ENCODE measurements at regions not wholly inside any gene's neighbourhood (a gene's known extent, or its start where the extent isn't known, plus 50 kb on each side); places are given as distances from the start of the nearest gene placed in this dataset.

GRCh38 chr11:19659529-19659928 lies 53.1 kb upstream of the NAV2 start (continued):
- TF ChIP-seq ZNF639 (CRISPR knock-in tag; conservative IDR thresholded peaks at IDR 0.05 in 1 of 2, IDR thresholded peaks at IDR 0.05 in 1 of 2) = no peak

- in situ Hi-C loops (cut with MboI) = no loop called here
- Histone ChIP-seq H3K27ac (ENCODE audit: extremely low read depth, low read depth, low read length) (no peak overlapping the region), H3K4me1 (replicated peaks in 1 of 2; ENCODE audit: control insufficient read depth in 2 of 2, insufficient read depth in 2 of 2, low read length in 2 of 2) (peaks cover 0 to 6% of the 10 kb centered on the region in 2 experiments; a peak in 2 of 5 replicates), H3K4me2 (ENCODE audit: insufficient read depth, low read length) (no peak overlapping the region), H3K79me2 (ENCODE audit: control insufficient read depth, insufficient read depth, low read length) (no peaks in the 10 kb centered on the region), H3K9me1 (ENCODE audit: control insufficient read depth, insufficient read depth, low read length) (no peaks in the 10 kb centered on the region), H4K20me1 (replicated peaks; ENCODE audit: control insufficient read depth, insufficient read depth, low read length) (no peaks in the 10 kb centered on the region), H2AFZ (ENCODE audit: low read depth, low read length) (no peak overlapping the region), H3K4me3 (no peak overlapping the region), H3K27me3 (ENCODE audit: control insufficient read depth in 2 of 2, insufficient read depth in 2 of 2, low read length in 2 of 2) (no peaks in the 10 kb centered on the region), H3K9ac (ENCODE audit: insufficient read depth in 1 of 2, low read depth in 2 of 2, low read length in 2 of 2) (no peak overlapping the region), H3K36me3 (ENCODE audit: control insufficient read depth, insufficient read depth, low read length) (no peaks in the 10 kb centered on the region), H3K9me3 (replicated peaks; ENCODE audit: control insufficient read depth, insufficient read depth, low read depth, low read length) (no peaks in the 10 kb centered on the region)
- FAIRE-seq = no peak
- WGBS (ENCODE audit: insufficient coverage, low coverage, missing lambda C conversion rate) = 0% methylated on average over 2 of the region's 2 CpGs
- TF ChIP-seq RBM25 (IDR thresholded peaks at IDR 0.05; ENCODE audit: low read depth, low read length, severe bottlenecking) = peak; percentile 0
- TF ChIP-seq BCL6 (CRISPR knock-in tag; IDR thresholded peaks at IDR 0.05) = no peak
- no peak for TF ChIP-seq ZNF324 (CRISPR knock-in tag; IDR thresholded peaks at IDR 0.05)
- intact Hi-C loops (cut with micrococcal nuclease) = no loop called here
- no peak for DNase-seq (ENCODE audit: extremely low read depth in 1 of 4, low spot score in 3 of 4)
- ChIA-PET CTCF (ENCODE audit: low intra/inter-chr PET ratio) (no interaction called here), POLR2A (interaction anchor here (0.9 kb wide), 1 partner anchor 8 kb away, joined by 3 read pairs; no protein-coding TSS in a partner anchor)
- no peak for ATAC-seq
- no TSS peak for BruUV-seq (replicated peaks)
Observed at GRCh38 chr11:19658344-19658743, 54.3 kb upstream of the NAV2 start.
